ENCODE measurements at regions not wholly inside any gene's neighbourhood (a gene's known extent, or its start where the extent isn't known, plus 50 kb on each side); places are given as distances from the start of the nearest gene placed in this dataset.

DNA sequence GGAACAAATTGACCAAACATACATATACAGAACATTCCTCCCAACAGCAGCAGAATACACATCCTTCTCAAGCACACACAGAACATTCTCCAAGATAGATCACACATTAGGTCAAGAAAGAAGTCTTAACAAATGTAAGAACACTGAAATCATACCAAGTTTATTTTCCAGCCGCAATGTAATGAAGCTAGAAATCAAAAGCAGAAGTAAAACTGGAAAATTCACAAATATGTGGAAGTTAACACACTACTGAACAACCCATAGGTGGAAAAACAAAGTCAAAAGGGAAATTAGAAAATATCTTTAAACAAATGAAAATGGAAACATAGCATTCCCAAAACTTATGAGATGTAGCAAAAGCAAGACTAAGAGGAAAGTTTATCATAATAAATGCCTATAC lies 692.6 kb downstream of the DIAPH3 start:
- TF ChIP-seq, protein P1, sequence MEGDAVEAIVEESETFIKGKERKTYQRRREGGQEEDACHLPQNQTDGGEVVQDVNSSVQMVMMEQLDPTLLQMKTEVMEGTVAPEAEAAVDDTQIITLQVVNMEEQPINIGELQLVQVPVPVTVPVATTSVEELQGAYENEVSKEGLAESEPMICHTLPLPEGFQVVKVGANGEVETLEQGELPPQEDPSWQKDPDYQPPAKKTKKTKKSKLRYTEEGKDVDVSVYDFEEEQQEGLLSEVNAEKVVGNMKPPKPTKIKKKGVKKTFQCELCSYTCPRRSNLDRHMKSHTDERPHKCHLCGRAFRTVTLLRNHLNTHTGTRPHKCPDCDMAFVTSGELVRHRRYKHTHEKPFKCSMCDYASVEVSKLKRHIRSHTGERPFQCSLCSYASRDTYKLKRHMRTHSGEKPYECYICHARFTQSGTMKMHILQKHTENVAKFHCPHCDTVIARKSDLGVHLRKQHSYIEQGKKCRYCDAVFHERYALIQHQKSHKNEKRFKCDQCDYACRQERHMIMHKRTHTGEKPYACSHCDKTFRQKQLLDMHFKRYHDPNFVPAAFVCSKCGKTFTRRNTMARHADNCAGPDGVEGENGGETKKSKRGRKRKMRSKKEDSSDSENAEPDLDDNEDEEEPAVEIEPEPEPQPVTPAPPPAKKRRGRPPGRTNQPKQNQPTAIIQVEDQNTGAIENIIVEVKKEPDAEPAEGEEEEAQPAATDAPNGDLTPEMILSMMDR (IDR thresholded peaks at IDR 0.05): no peak
- no peak for TF ChIP-seq POLR2AphosphoS5 (IDR thresholded peaks at IDR 0.05)

Data from gastroesophageal sphincter (tissue), 3 donors.